HG03135 (cell line): ENCODE measurements at regions not wholly inside any gene's neighbourhood (a gene's known extent, or its start where the extent isn't known, plus 50 kb on each side); places are given as distances from the start of the nearest gene placed in this dataset.

Experiments
- ATAC-seq: cut with Tn5 transposase; IDR thresholded peaks from one replicate; pipeline ENCODE4 v1.9.1; 2021; ENCODE audit warnings: mild to moderate bottlenecking, moderate library complexity; ENCODE audit not compliant: unreplicated experiment

DNA sequence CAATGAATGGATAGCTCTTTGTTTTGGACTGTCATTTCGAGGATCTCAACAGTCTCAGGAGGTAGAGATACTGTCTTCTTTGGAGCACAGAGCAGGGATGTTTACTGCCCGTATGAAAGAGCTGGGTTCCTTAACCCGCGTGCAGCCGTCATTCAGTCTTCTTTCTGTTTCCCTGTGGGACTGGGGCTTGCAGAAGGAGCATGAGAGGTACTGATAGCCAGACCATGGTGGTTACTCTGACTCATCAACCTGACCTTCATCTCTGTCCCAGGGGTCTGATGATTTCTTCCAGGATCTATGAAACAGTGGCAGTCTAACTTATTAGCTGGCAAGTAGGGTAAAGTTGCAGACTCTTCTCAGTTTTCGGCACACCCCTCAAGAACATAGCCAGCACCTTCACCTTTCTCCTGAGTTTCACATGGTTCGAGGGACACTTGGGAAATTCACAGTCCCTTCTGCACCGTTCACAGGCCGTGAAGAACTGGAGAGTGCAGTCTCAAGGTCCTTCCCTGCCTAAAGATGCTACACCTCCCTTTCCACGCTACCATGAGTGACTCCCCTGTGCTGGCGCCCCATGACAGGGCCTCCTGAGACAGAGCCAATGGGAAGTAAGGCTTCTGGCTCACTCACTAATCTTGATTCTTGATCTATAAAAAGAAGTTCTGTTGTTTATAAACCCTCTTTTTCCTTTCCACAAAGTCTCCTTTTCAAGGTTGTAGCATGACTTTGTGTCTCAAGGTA, 226.2 kb downstream of the MC4R start:
- peak; percentile 78 for ATAC-seq

DNA sequence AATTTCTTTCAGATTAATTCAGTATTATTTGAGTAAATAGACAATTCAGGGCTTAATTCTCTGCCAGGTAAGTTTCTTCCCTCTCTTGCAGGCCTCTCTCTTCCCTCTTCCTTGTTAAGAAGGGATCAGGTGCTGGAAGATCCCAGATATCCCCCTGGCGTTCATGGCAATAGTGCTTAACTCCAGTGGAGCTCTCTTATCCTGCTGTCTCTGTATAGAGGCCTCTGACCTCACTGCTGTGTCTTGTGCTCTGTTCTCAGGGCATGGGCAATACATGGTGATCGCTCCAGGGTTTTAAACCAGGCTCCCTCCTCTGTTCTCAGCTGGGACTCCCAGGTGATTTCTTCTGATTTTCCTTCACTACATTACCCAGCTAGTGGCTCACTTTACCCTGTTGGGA, 226.8 kb downstream of the MC4R start:
- ATAC-seq = peak; percentile 22

DNA sequence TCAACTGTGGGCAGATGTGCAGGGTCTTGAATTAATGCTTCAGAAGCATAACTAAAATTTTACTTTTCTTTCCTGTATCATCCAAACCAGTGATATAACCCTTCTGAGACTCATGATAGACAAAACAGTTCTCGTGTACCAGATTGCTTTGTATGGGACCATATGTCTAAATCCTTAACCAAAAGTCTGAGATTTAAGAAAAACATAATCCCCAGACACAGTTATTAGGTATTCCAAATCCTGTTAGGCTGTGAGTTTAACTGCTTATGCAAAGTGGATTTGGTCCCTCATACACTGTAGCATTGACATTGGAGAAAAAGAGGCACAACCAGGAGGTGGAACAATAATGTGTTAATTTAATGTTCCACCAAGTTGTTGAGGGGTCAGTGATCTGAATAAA, 235.0 kb downstream of the PMAIP1 start:
- no peak for ATAC-seq

DNA sequence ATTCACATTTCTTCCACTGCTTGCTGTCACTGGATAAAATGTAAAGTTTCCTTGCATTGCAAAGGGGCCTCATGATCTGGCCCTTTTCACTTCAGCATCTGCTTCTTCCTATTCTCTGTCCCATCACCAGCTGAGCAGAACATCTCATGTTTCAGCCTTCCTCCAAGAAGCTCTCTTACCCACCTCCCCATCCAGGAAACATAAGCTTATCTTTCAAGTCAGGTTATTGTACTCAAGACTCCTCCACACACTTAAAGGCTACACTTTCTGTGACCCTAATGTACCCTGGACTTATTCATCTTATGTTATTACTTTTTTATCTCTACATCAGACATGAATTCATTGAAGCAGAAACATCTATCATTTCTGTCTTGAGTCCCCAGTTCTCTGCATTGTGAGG, 230.5 kb downstream of the PMAIP1 start:
- ATAC-seq = no peak

DNA sequence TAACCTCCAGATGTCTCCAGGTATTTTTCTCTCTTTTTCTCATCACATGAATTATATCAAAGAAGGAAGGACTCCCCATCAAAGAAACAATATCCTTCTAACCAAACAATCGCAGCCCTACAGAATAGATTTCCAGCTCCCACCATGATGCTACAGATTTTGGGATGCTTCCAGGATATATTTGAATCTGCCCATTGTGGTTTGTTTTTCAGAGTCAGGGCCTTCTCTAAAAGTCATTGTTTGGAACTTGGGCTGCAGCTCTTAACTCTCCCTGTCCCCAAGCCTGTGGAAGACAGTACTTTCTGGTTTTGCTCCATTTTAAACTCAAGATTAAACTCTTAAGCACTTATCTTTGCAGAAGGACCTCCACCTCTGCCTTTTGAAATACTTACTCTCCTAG, 223.2 kb downstream of the PMAIP1 start:
- no peak for ATAC-seq

DNA sequence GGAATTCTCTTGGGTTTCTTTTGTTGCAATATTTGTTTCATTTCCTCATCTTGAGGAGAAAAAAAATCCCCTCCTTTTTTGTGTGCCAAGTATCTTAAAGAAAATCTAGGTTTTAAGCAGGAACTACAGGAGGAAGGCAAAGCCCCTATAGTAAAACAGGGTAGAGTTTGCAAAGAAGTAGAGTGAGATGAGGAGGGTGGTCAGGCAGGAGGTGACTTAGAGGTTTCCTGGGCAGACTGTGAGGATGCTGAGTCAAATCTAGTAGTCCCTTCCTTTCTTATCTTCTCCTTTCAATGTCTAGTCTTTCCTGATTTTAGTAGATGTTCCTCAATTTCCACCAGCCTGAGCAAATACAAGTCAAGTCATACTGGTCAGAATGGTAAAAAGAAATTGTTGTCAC, 222.5 kb downstream of the PMAIP1 start:
- ATAC-seq = no peak

DNA sequence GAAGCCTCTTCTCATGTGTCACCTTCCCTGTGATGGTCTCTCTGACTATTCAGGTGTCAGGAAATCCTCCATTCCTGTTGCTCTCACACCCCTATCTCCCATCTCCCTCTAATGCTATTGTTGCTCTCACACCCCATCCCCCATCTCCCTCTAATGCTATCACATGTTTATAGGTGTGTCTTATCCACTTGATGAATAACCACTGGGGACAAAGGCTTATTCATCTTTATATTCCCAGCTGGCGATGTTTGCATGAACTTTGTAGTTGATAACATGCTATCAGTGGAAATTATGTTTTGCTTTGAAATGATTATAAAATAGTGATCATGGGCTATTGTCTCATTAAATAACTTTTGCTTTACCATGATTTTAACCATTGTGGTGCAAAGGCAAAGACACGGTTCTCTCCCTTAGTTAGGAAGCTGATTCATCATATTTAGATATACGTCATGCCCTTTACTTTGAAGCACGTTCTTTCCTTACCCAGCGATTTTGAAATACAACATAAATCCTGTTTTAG, 220.5 kb downstream of the PMAIP1 start:
- ATAC-seq = no peak

DNA sequence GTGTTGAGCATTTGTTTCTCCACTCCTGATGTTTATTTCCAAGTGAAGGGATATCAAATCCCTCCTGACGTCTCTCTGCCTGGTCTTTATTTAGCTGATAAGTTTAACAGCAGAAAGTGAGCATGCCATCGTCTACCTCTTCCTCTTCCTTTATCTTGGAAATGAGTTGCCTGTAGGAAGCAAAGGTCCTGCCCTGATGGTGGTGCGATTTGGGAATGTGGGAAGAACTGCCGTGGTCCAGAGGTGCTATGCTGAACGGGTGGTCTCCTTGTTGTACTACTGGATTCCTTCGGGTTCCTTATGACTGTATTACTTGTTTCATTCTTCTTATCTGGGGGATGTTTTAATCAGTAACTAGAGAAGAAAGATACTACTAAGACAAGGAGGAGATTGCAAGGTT, 217.5 kb downstream of the PMAIP1 start:
- no peak for ATAC-seq

DNA sequence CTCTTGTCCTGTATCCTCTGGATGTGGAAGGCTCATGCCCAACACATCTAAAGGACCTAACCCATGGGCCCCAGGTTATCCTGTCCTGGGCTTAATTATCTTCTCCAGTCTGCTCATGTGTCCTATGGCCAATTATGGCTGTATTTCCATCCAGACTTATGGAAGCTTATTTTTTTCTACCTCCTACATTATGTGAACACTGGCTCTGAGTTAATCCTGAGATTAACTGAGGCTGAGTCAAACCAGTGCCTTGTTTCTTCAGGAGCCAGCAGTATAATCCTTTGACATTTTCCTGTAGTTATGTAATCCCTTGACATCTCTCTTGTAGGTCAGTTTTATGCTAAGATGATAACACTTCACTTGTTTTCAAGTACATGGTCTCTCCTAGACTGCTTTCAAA, 213.6 kb downstream of the PMAIP1 start:
- no peak for ATAC-seq

DNA sequence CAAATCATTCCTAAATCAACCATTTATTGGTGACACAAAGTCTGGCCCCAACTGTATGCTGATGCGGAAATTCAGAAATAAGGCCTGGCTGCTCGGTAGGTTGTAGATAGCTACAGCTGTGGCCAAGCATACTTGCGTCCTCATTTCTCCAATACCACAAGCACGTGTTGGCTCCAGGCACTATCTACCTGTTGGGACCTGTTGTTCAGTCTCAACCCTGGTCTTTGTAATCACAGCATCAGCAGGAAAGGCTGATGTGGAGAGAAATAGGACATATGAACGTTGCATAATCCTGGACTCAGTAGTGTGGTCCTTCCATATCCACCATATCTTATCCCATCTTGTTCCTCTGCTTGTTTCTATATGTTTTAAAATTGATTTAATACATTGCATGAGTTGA, 212.6 kb downstream of the PMAIP1 start:
- no peak for ATAC-seq

DNA sequence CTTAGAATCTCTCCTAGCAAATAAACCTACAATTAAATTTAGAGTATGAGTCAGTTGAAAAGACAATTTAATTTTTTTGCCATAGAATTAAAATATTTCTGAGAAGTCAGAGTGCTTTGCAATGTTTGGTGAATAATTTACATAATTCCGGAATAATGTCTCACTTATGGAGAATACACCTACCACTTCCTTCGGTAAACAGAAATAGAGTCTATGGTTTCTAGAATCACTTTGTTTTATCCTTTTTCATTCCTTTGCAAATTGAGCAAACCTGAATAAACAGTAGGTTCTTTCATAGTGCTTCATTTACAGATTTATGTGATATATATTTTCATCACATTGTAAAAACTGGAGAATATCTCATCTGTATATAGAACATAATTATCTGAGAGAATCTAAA, 211.7 kb downstream of the PMAIP1 start:
- no peak for ATAC-seq

DNA sequence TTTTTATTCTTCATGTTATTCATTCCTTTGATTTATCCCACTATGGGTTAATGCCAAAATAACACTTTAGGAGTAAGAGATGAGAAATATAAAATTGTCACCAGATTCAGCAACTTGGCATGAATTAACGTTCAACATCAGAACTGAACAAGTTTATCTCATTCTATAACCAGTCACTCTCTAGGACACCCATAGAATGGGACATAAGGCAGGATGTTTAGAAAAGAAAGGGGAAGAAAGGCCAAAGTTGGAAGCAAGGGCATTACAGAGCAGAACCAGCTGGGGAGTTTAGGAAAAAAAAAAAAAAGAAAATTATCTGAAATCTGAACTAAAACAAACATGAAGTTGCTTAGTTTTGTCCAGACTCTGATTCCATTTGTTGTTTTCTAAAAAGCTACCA, 211.0 kb downstream of the PMAIP1 start:
- no peak for ATAC-seq

DNA sequence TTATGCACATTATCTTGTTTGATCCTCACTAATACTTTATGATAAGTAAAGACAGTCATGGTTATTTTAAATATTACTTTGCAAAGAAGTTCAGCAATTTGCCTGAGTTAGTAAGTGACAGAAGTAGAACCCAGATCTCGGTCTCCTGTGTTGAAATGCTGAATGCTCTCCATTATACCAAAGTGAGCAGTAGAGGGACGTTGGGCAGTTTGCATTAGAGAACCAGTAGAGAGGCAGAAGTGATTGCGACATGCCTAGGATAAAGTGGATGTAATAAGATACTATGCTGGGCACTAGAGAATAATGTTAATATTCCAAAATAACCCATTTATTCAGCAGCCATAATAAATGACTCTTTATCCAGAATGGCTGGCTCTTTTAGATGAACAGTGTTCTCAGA, 201.0 kb downstream of the PMAIP1 start:
- ATAC-seq = no peak

DNA sequence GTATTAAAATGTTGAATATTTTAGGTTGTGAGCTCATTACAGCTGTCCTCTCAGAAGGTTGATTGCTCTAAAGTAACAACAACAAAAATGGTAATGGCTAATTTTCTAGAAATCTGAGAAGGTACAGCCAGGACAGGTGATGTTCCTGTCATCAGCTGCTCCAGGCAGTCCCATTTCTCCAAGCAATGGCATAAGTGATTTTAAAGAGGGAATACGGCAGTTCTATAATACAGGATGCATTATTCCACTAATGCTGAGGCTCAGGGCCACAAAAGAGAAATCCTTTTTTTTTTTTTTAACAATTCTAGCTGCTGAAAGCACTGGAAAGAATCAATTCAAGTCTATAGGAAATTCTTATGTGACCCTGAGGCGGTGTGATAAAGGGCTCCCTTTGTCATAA, 199.9 kb downstream of the PMAIP1 start:
- no peak for ATAC-seq

DNA sequence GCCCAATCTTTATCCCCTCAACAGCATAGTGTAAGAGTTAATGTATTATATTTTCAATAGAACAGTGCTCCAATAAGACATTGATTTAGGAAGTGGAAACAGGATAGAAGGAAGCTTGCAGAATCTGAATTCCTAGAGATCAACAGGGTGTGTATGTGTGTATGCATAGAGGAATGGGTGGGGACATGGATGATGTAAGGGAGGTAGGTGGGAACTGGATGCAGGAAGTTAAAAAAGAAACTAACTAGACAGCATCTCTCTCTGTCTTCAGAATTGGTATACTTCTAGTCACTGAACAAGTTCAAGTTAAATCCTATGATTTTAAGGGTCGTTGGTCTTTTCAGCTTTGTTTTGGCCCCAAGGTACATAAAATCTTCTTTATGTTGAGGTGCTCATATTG, 196.6 kb downstream of the PMAIP1 start:
- no peak for ATAC-seq

DNA sequence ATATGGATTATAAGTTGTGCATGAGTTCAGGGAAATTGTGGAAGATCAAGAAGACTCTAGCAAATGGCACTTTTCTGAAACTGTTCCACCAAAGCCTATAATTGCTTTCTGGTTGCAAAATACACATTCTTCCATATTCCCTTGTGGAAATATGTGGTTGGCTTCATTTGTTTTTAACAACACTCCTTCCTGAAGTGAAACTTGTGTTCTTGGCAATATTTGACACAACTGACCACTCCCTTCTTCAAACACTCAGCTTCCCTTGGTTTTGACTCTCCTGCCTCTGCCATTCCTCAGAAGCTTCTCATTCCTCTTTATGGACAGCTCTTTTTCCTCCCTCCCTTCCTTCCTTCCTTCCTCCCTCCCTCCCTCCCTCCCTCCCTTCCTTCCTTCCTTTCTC, 192.3 kb downstream of the PMAIP1 start:
- no peak for ATAC-seq

DNA sequence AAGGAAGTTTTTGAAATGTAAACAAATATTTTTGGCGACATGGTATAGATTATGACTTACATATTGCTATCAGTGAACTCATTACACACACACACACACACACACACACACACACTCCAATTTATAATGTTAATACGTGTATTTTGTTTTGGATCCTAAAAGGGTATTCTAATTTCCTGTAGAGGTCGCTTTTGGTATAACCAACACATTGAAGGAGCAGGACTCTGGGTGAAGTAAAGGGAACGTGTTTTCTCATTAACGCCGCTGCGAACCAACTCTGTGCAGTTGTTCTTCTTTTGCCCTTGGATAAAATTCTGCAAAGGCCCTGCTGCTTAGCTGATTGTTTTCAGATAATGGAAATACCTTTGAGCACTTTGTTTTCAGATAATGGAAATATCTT, 190.4 kb downstream of the PMAIP1 start:
- ATAC-seq = no peak

DNA sequence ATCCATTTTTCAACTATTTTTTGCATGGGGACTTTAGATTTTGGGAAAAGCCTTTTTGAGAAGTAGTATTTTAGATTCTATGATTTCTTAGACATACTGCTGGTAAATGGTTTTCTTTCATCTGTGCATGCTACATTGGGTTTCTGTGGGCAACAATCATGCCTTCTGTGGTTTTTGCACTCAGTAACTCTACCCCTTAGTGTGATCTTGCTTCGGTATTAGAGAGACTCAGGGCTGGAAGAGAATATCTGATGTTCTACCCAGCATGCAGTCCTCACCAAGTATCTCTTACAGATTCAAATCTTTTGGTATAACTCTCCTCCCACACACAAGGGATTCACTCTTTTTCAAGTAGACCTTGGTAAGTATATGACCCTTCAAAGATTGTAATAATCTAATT, 183.0 kb downstream of the PMAIP1 start:
- ATAC-seq = peak; percentile 54

DNA sequence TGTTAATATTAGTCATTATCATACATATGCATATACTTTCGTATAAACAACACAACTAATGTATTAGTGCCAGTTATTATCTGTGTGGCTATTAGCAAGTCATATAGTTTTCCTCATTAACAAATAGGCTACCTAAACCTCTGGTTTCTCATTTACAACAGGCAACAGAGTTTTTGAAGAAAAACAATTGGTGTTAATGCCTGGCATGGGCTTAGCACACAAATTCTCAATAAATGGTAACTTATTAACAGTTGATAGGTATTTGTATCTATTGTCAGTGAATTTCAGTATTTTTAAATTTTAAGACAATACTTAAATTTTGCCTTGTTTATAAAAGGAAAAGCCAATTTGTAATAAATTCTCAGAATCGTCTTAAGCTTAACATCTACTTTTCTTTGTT, 182.5 kb downstream of the PMAIP1 start:
- ATAC-seq = no peak

DNA sequence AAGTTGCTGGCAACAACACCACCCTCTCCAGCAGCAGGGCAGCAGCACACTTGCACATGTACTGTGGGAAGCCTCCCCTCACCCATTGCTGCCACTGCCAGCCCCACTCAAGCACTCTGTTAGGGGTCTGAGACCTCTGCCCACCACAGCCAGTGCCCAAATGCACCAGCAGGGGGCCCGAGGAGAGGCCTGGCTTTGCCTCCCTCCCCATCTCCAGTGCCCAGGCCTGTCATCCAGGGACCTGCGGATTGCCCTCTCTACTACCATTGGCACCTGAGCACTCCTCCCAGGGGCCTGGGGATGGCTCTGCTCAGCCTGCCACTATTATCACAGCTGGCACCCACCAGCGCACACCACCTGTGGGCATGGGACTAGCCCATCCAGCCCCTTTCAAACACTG, 175.7 kb downstream of the PMAIP1 start:
- no peak for ATAC-seq

DNA sequence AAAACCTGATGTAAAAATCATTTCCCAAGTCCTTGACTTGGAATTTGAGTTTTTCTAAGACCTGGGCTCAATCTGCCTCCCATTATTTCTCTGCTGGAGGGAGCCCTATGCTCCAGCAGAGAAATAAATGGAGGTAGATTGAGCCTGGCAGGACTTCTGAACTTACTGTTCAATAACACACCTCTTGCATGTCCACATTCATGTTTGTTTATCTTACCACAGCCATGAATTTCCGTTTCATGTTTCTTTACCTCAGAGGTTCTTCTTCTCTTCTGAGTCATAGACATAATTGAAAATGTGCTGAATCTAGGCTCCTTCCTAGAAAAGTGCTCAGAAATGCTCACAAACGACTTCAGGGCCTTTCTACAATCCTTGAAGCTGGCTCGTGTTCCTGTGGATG, 170.8 kb downstream of the PMAIP1 start:
- no peak for ATAC-seq

DNA sequence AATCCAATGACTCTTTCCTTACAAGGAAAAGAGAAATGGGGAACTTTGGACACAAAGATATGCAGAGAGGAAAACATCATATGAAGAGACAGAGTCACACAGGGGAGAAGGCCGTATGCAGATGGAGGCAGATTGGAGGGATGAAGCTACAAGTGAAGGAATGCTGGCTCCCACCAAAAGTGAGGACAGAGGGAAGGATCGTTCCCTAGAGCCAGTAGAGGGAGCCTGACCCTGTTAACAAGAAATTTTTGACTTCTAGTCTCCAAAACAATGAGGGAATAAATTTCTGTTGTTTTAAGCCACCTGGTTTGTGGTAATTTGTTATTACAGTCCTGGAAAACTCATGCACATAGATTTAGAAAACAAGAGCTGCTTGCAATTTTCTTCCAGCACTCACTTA, 169.3 kb downstream of the PMAIP1 start:
- ATAC-seq = no peak
